ENCODE measurements at regions not wholly inside any gene's neighbourhood (a gene's known extent, or its start where the extent isn't known, plus 50 kb on each side); places are given as distances from the start of the nearest gene placed in this dataset.

DNA sequence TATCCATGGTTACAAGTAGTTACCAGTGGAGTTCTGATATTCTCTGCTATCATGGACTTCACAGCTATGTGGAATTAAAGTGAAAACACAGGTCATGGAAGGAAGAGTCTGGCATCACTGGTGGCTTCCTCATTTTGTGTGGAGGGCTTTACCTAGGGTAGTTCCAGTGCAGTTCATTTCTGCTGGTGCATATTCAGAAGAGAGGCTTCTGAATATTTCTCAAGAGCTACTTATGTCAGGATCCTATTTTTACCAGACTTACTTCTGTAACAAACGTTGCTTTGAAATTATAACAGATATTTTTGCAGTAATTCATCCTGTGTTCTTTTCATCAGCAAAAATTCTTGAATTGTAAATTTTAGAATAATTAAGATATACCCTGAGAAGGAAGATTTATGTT, 236.5 kb upstream of the NPSR1 start:
- H3K36me3 ChIP-seq (replicated peaks in 1 of 2; ENCODE audit: control insufficient read depth in 2 of 2, insufficient read depth in 2 of 2, low read length in 2 of 2), result no peaks in the 10 kb centered on the region
- H3K79me1 ChIP-seq (ENCODE audit: low read depth, low read length), result no peaks in the 10 kb centered on the region
- no peaks in the 10 kb centered on the region for H3K9me3 ChIP-seq (replicated peaks in 1 of 2; ENCODE audit: control insufficient read depth in 2 of 2, insufficient read depth in 1 of 2, low read depth in 1 of 2, low read length in 2 of 2)
- H3K23ac ChIP-seq (ENCODE audit: low read depth, low read length, poor library complexity), result no peak overlapping the region
- no peak overlapping the region for H3K4ac ChIP-seq (ENCODE audit: low read length)
- H3K27ac ChIP-seq (replicated peaks; ENCODE audit: low read length), result no peak overlapping the region
- H3K4me3 ChIP-seq (ENCODE audit: low read length in 2 of 2), result no peak overlapping the region
- no peak overlapping the region for H4K91ac ChIP-seq (ENCODE audit: low read depth, low read length, poor library complexity)
- no CpG with 5 or more reads among the region's 1 CpG for WGBS, 2 donors (ENCODE audit: extremely low coverage in 2 of 2, insufficient read length in 2 of 2, insufficient replicate concordance in 1 of 2)
- no peak overlapping the region for H3K4me2 ChIP-seq (ENCODE audit: insufficient read depth, low read length, poor library complexity, severe bottlenecking)
- no peaks in the 10 kb centered on the region for H3K27me3 ChIP-seq (ENCODE audit: control insufficient read depth in 3 of 3, insufficient read depth in 3 of 3, low read depth in 1 of 3, low read length in 3 of 3)
- H2BK120ac ChIP-seq (ENCODE audit: low read depth, low read length), result no peak overlapping the region
- H2AK5ac ChIP-seq (ENCODE audit: low read depth, low read length), result no peak overlapping the region
- peaks cover 0 to 4% of the 10 kb centered on the region in 2 donors for H3K4me1 ChIP-seq (ENCODE audit: control insufficient read depth in 2 of 2, insufficient read depth in 1 of 2, low read depth in 1 of 2, low read length in 2 of 2)
- no peak overlapping the region for H2AFZ ChIP-seq (ENCODE audit: low read length)
- no peak overlapping the region for H3K14ac ChIP-seq (ENCODE audit: low read length)
- no peak for DNase-seq (ENCODE audit: low spot score)
- H3K18ac ChIP-seq (ENCODE audit: low read length), result no peak overlapping the region
- H2BK15ac ChIP-seq (ENCODE audit: low read length), result no peak overlapping the region
- no peak overlapping the region for H3K9ac ChIP-seq (ENCODE audit: low read depth, low read length, poor library complexity)
- H2BK5ac ChIP-seq (ENCODE audit: low read length), result no peak overlapping the region
- H4K8ac ChIP-seq (ENCODE audit: low read depth, low read length), result no peak overlapping the region
- H2BK12ac ChIP-seq (ENCODE audit: low read length), result no peak overlapping the region

DNA sequence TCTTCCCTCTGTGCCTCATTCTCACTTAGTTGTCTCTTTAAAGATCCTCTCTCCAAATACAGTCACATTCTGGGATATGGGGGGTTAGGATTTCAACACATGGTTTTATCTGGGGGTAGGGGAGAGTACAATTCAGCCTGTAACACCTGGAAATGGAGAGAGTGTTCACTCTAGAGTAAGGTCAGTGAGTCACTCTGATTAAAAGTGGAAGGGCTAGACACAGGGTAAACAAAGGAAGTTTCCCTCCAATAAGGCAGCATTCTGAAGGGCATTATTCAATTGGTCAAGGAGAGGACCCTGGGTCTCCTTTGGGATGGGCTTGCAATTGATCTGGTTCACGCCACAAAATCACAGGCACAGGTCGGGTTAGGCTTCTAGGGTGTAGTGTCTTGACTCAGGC, 232.8 kb upstream of the NPSR1 start:
- H3K18ac ChIP-seq (ENCODE audit: low read length), result no peak overlapping the region
- no peak overlapping the region for H2AK5ac ChIP-seq (ENCODE audit: low read depth, low read length)
- H2BK5ac ChIP-seq (ENCODE audit: low read length), result no peak overlapping the region
- no CpG with 5 or more reads among the region's 2 CpGs for WGBS, 2 donors (ENCODE audit: extremely low coverage in 2 of 2, insufficient read length in 2 of 2, insufficient replicate concordance in 1 of 2)
- no peak overlapping the region for H3K27ac ChIP-seq (replicated peaks; ENCODE audit: low read length)
- no peak overlapping the region for H4K8ac ChIP-seq (ENCODE audit: low read depth, low read length)
- no peaks in the 10 kb centered on the region for H3K36me3 ChIP-seq (replicated peaks in 1 of 2; ENCODE audit: control insufficient read depth in 2 of 2, insufficient read depth in 2 of 2, low read length in 2 of 2)
- no peak overlapping the region for H3K4ac ChIP-seq (ENCODE audit: low read length)
- H3K4me2 ChIP-seq (ENCODE audit: insufficient read depth, low read length, poor library complexity, severe bottlenecking), result no peak overlapping the region
- H3K79me1 ChIP-seq (ENCODE audit: low read depth, low read length), result no peaks in the 10 kb centered on the region
- H4K91ac ChIP-seq (ENCODE audit: low read depth, low read length, poor library complexity), result no peak overlapping the region
- no peak overlapping the region for H3K4me3 ChIP-seq (ENCODE audit: low read length in 2 of 2)
- H2BK12ac ChIP-seq (ENCODE audit: low read length), result no peak overlapping the region
- H3K4me1 ChIP-seq (ENCODE audit: control insufficient read depth in 2 of 2, insufficient read depth in 1 of 2, low read depth in 1 of 2, low read length in 2 of 2), result peaks cover 0 to 1% of the 10 kb centered on the region in 2 donors
- no peak for DNase-seq (ENCODE audit: low spot score)
- no peaks in the 10 kb centered on the region for H3K9me3 ChIP-seq (replicated peaks in 1 of 2; ENCODE audit: control insufficient read depth in 2 of 2, insufficient read depth in 1 of 2, low read depth in 1 of 2, low read length in 2 of 2)
- no peak overlapping the region for H3K14ac ChIP-seq (ENCODE audit: low read length)
- H3K9ac ChIP-seq (ENCODE audit: low read depth, low read length, poor library complexity), result no peak overlapping the region
- H2AFZ ChIP-seq (ENCODE audit: low read length), result no peak overlapping the region
- H3K23ac ChIP-seq (ENCODE audit: low read depth, low read length, poor library complexity), result no peak overlapping the region
- no peaks in the 10 kb centered on the region for H3K27me3 ChIP-seq (ENCODE audit: control insufficient read depth in 3 of 3, insufficient read depth in 3 of 3, low read depth in 1 of 3, low read length in 3 of 3)
- no peak overlapping the region for H2BK120ac ChIP-seq (ENCODE audit: low read depth, low read length)
- no peak overlapping the region for H2BK15ac ChIP-seq (ENCODE audit: low read length)

DNA sequence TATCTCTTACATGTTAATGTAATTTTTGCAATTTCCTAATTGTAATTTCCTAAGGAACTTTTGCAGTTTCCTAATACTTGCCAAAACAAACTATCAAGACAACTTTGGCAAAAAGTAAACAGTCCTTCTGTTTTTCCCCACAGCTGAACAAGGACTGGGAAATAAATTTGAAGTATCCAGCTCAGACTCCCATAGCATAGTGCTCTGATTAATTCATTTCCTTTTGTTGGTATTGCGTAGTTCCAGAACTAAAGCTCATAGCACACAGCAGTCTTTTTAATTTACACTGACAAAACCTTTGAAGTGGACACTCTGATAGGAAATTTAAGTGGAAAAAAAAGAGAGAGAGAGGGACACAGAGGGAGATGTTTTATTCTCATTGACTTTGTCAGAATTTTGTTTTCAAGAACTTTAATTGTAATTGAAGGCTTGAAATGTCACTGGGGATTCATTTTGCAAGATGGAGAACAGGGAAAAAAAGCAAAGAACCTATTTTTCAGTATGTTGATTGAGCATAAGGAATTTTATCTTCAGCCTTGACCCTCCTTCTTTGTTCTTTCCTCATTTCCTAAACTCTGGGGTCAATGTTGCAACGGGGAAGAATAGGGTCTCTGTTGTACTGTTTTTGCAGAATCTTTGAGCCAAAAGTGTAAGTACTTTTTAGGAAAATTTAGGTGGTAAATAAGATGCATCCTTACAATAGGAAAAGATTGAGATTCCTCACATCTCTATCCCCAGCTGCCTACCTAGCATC, 232.2 kb upstream of the NPSR1 start:
- Histone ChIP-seq H3K4me2 (ENCODE audit: insufficient read depth, low read length, poor library complexity, severe bottlenecking) (no peak overlapping the region), H3K9ac (ENCODE audit: low read depth, low read length, poor library complexity) (no peak overlapping the region), H3K36me3 (replicated peaks in 1 of 2; ENCODE audit: control insufficient read depth in 2 of 2, insufficient read depth in 2 of 2, low read length in 2 of 2) (no peaks in the 10 kb centered on the region), H2BK5ac (ENCODE audit: low read length) (no peak overlapping the region), H2BK12ac (ENCODE audit: low read length) (no peak overlapping the region), H3K27me3 (ENCODE audit: control insufficient read depth in 3 of 3, insufficient read depth in 3 of 3, low read depth in 1 of 3, low read length in 3 of 3) (no peaks in the 10 kb centered on the region), H3K18ac (ENCODE audit: low read length) (no peak overlapping the region), H3K4ac (ENCODE audit: low read length) (no peak overlapping the region), H2BK120ac (ENCODE audit: low read depth, low read length) (no peak overlapping the region), H3K14ac (ENCODE audit: low read length) (no peak overlapping the region), H2BK15ac (ENCODE audit: low read length) (no peak overlapping the region), H3K23ac (ENCODE audit: low read depth, low read length, poor library complexity) (no peak overlapping the region), H3K4me3 (ENCODE audit: low read length in 2 of 2) (no peak overlapping the region), H4K91ac (ENCODE audit: low read depth, low read length, poor library complexity) (no peak overlapping the region), H2AFZ (ENCODE audit: low read length) (no peak overlapping the region), H2AK5ac (ENCODE audit: low read depth, low read length) (no peak overlapping the region), H3K27ac (replicated peaks; ENCODE audit: low read length) (no peak overlapping the region), H3K4me1 (ENCODE audit: control insufficient read depth in 2 of 2, insufficient read depth in 1 of 2, low read depth in 1 of 2, low read length in 2 of 2) (peaks cover 0 to 1% of the 10 kb centered on the region in 2 donors), H3K9me3 (replicated peaks in 1 of 2; ENCODE audit: control insufficient read depth in 2 of 2, insufficient read depth in 1 of 2, low read depth in 1 of 2, low read length in 2 of 2) (no peaks in the 10 kb centered on the region), H3K79me1 (ENCODE audit: low read depth, low read length) (no peaks in the 10 kb centered on the region), H4K8ac (ENCODE audit: low read depth, low read length) (no peak overlapping the region)
- no peak for DNase-seq (ENCODE audit: low spot score)
- no CpG with 5 or more reads among the region's 2 CpGs for WGBS, 2 donors (ENCODE audit: extremely low coverage in 2 of 2, insufficient read length in 2 of 2, insufficient replicate concordance in 1 of 2)

DNA sequence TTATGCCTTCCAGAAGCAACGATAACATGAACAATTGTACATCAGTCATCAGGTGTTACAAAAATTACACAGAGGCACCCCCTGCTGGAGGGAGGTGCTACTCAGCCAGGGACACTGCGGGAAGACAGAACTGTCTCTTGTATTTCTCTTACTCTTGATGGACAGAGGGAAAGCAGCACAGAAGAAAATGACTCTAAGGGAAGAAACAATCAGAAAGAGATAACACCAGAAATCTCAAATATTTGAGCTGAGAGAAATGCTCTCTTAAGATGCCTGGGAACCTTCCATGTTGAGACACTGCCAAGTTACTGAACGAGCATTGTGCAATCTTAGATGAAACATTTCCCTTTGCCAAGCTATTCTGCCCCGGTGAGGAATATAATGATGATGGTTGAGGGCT, 227.6 kb upstream of the NPSR1 start:
- Histone ChIP-seq H4K91ac (ENCODE audit: low read depth, low read length, poor library complexity) (no peak overlapping the region), H2AK5ac (ENCODE audit: low read depth, low read length) (no peak overlapping the region), H2BK120ac (ENCODE audit: low read depth, low read length) (no peak overlapping the region), H3K18ac (ENCODE audit: low read length) (no peak overlapping the region), H2AFZ (ENCODE audit: low read length) (no peak overlapping the region), H3K9ac (ENCODE audit: low read depth, low read length, poor library complexity) (no peak overlapping the region), H2BK15ac (ENCODE audit: low read length) (no peak overlapping the region), H3K27ac (replicated peaks; ENCODE audit: low read length) (no peak overlapping the region), H3K4ac (ENCODE audit: low read length) (no peak overlapping the region), H3K4me3 (ENCODE audit: low read length in 2 of 2) (no peak overlapping the region), H3K4me2 (ENCODE audit: insufficient read depth, low read length, poor library complexity, severe bottlenecking) (no peak overlapping the region), H3K4me1 (ENCODE audit: control insufficient read depth in 2 of 2, insufficient read depth in 1 of 2, low read depth in 1 of 2, low read length in 2 of 2) (no peaks in the 10 kb centered on the region), H2BK12ac (ENCODE audit: low read length) (no peak overlapping the region), H3K36me3 (replicated peaks in 1 of 2; ENCODE audit: control insufficient read depth in 2 of 2, insufficient read depth in 2 of 2, low read length in 2 of 2) (no peaks in the 10 kb centered on the region), H2BK5ac (ENCODE audit: low read length) (no peak overlapping the region), H3K27me3 (ENCODE audit: control insufficient read depth in 3 of 3, insufficient read depth in 3 of 3, low read depth in 1 of 3, low read length in 3 of 3) (no peaks in the 10 kb centered on the region), H3K23ac (ENCODE audit: low read depth, low read length, poor library complexity) (no peak overlapping the region), H4K8ac (ENCODE audit: low read depth, low read length) (no peak overlapping the region), H3K9me3 (replicated peaks in 1 of 2; ENCODE audit: control insufficient read depth in 2 of 2, insufficient read depth in 1 of 2, low read depth in 1 of 2, low read length in 2 of 2) (no peaks in the 10 kb centered on the region), H3K14ac (ENCODE audit: low read length) (no peak overlapping the region), H3K79me1 (ENCODE audit: low read depth, low read length) (no peaks in the 10 kb centered on the region)
- DNase-seq (ENCODE audit: low spot score), result no peak
- WGBS, 2 donors (ENCODE audit: extremely low coverage in 2 of 2, insufficient read length in 2 of 2, insufficient replicate concordance in 1 of 2), result no CpG with 5 or more reads among the region's 4 CpGs
